OCI-LY3 (cell line): ENCODE measurements at regions not wholly inside any gene's neighbourhood (a gene's known extent, or its start where the extent isn't known, plus 50 kb on each side); places are given as distances from the start of the nearest gene placed in this dataset.

Experiments
- H2AFZ ChIP-seq: fragments of 200-600, 300-600 bp; shearing (Covaris generic); 2 replicates; pipeline ENCODE4 v1.6.0; 2014; ENCODE audit warnings: antibody characterized with exemption, low read depth, low read length
- H3K27ac ChIP-seq: fragments of 200-600, 300-600 bp; sonication (generic); 2 replicates; pipeline ENCODE4 v1.5.1; 2014; ENCODE audit warnings: mild to moderate bottlenecking, low read length, moderate library complexity, mixed read lengths
- H3K27me3 ChIP-seq: fragments of 200-600, 300-600 bp; sonication (generic); 2 replicates; pipeline ENCODE4 v1.6.1; 2014; ENCODE audit warnings: low read depth, low read length, mixed read lengths
- H3K36me3 ChIP-seq: fragments of 200-600, 300-600 bp; sonication (generic); replicated peaks from 2 replicates; pipeline ENCODE3; 2014; ENCODE audit warnings: low read depth, low read length, mixed read lengths
- H3K4me1 ChIP-seq: fragments of 300-600, 200-600 bp; sonication (generic); 2 replicates; pipeline ENCODE4 v1.6.1; 2014; ENCODE audit warnings: low read length, mixed read lengths
- H3K4me2 ChIP-seq: fragments of 200-600, 300-600 bp; sonication (generic); 2 replicates; pipeline ENCODE4 v1.6.1; 2014; ENCODE audit warnings: low read length, mixed read lengths
- H3K4me3 ChIP-seq: fragments of 300-600, 200-600 bp; sonication (generic); 2 replicates; pipeline ENCODE4 v1.5.1; 2014; ENCODE audit warnings: antibody characterized with exemption, mild to moderate bottlenecking, low read length, moderate library complexity
- H3K79me2 ChIP-seq: fragments of 300-600, 200-600 bp; shearing (Covaris generic); 2 replicates; pipeline ENCODE4 v1.6.1; 2014; ENCODE audit warnings: mild to moderate bottlenecking, low read length, mixed read lengths
- H3K9ac ChIP-seq: fragments of 300-600, 200-600 bp; shearing (Covaris generic); 2 replicates; pipeline ENCODE4 v1.6.0; 2014; ENCODE audit warnings: mild to moderate bottlenecking, low read length, moderate library complexity
- H3K9me3 ChIP-seq: fragments of 200-600, 300-600 bp; shearing (Covaris generic); 2 replicates; pipeline ENCODE4 v1.6.1; 2014; ENCODE audit warnings: low read length, mixed read lengths; ENCODE audit not compliant: insufficient read depth
- H4K20me1 ChIP-seq: fragments of 200-600, 300-600 bp; sonication (generic); 2 replicates; pipeline ENCODE4 v1.6.1; 2016; ENCODE audit warnings: low read length, mixed read lengths; ENCODE audit not compliant: insufficient read depth
- EZH2phosphoT487 ChIP-seq: fragments of 200-600 bp; shearing (Covaris generic); IDR thresholded peaks from 2 replicates; pipeline ENCODE4 v1.6.1; 2018; ENCODE audit warnings: antibody characterized with exemption, mixed run types, low read depth
- TF ChIP-seq, protein P1 (sequence below): fragments of 200-600, 300-600 bp; sonication (generic); IDR thresholded peaks from 2 replicates; pipeline ENCODE4 v1.5.1; 2014; ENCODE audit warnings: antibody characterized with exemption, low read length, low read depth

DNA sequence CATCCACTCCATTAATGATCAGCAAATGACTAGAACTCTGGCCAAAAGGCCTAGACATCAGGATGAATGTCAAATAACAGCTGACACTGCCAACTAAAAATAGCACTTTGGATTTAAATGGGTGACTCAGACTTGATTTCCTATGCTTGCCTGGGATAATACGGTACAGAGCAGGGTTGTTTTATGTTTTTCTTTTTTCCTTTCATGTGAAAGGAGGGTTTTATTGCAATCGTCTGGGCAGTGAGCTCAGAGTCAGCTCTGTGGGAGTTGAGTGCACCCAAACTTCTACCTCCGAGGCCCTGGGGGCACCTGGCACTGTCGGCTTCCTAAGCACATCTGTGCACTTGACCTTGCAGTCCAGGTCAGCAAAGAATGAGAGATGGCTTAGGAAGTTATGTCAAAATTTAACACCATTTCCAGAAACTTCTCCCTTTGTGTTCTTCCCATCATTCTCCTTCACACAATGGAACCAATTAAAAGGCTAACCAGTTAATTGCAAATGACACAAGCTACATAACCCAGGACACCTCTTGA, 134.1 kb downstream of the LACC1 start:
- H3K27ac ChIP-seq = no peak overlapping the region
- TF ChIP-seq, protein P1, sequence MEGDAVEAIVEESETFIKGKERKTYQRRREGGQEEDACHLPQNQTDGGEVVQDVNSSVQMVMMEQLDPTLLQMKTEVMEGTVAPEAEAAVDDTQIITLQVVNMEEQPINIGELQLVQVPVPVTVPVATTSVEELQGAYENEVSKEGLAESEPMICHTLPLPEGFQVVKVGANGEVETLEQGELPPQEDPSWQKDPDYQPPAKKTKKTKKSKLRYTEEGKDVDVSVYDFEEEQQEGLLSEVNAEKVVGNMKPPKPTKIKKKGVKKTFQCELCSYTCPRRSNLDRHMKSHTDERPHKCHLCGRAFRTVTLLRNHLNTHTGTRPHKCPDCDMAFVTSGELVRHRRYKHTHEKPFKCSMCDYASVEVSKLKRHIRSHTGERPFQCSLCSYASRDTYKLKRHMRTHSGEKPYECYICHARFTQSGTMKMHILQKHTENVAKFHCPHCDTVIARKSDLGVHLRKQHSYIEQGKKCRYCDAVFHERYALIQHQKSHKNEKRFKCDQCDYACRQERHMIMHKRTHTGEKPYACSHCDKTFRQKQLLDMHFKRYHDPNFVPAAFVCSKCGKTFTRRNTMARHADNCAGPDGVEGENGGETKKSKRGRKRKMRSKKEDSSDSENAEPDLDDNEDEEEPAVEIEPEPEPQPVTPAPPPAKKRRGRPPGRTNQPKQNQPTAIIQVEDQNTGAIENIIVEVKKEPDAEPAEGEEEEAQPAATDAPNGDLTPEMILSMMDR = no peak
- TF ChIP-seq EZH2phosphoT487 = no peak
- H3K4me2 ChIP-seq = no peak overlapping the region
- peaks cover 52% of the 10 kb centered on the region for H3K27me3 ChIP-seq
- no peaks in the 10 kb centered on the region for H3K36me3 ChIP-seq
- H3K9ac ChIP-seq = no peak overlapping the region
- H2AFZ ChIP-seq = no peak overlapping the region
- no peaks in the 10 kb centered on the region for H3K9me3 ChIP-seq
- H3K79me2 ChIP-seq = no peaks in the 10 kb centered on the region
- no peak overlapping the region for H3K4me3 ChIP-seq
- H4K20me1 ChIP-seq = no peaks in the 10 kb centered on the region
- H3K4me1 ChIP-seq = no peaks in the 10 kb centered on the region

- no peak overlapping the region for H3K4me2 ChIP-seq
- no peaks in the 10 kb centered on the region for H4K20me1 ChIP-seq
- H2AFZ ChIP-seq = no peak overlapping the region
- H3K4me3 ChIP-seq = no peak overlapping the region
- H3K9me3 ChIP-seq = no peaks in the 10 kb centered on the region
- TF ChIP-seq, protein P1 = no peak
- no peak for TF ChIP-seq EZH2phosphoT487
- H3K27me3 ChIP-seq = peaks cover 56% of the 10 kb centered on the region
- no peak overlapping the region for H3K27ac ChIP-seq
- no peaks in the 10 kb centered on the region for H3K4me1 ChIP-seq
- no peak overlapping the region for H3K9ac ChIP-seq
- H3K79me2 ChIP-seq = no peaks in the 10 kb centered on the region
- H3K36me3 ChIP-seq = no peaks in the 10 kb centered on the region
Measured at GRCh38 chr13:44014501-44014900, 134.8 kb downstream of the LACC1 start.

GRCh38 chr13:44015118-44015517, 135.4 kb downstream of the LACC1 start:
- Histone ChIP-seq H3K9me3 (no peaks in the 10 kb centered on the region), H4K20me1 (no peaks in the 10 kb centered on the region), H3K9ac (no peak overlapping the region), H3K79me2 (no peaks in the 10 kb centered on the region), H3K4me3 (no peak overlapping the region), H3K36me3 (no peaks in the 10 kb centered on the region), H3K4me1 (no peaks in the 10 kb centered on the region), H3K27me3 (peaks cover 55% of the 10 kb centered on the region), H2AFZ (no peak overlapping the region), H3K4me2 (no peak overlapping the region), H3K27ac (no peak overlapping the region)
- TF ChIP-seq, protein P1 = no peak
- no peak for TF ChIP-seq EZH2phosphoT487

- H3K36me3 ChIP-seq = no peaks in the 10 kb centered on the region
- no peak overlapping the region for H3K9ac ChIP-seq
- H2AFZ ChIP-seq = no peak overlapping the region
- peaks cover 60% of the 10 kb centered on the region for H3K27me3 ChIP-seq
- H3K4me3 ChIP-seq = no peak overlapping the region
- H3K27ac ChIP-seq = no peak overlapping the region
- TF ChIP-seq, protein P1 = no peak
- TF ChIP-seq EZH2phosphoT487 = no peak
- no peaks in the 10 kb centered on the region for H4K20me1 ChIP-seq
- H3K79me2 ChIP-seq = no peaks in the 10 kb centered on the region
- no peaks in the 10 kb centered on the region for H3K9me3 ChIP-seq
- H3K4me1 ChIP-seq = no peaks in the 10 kb centered on the region
- H3K4me2 ChIP-seq = no peak overlapping the region
Measured at GRCh38 chr13:44015811-44016210, 136.1 kb downstream of the LACC1 start.
